ENCODE measurements at regions not wholly inside any gene's neighbourhood (a gene's known extent, or its start where the extent isn't known, plus 50 kb on each side); places are given as distances from the start of the nearest gene placed in this dataset.

- TF ChIP-seq PREB (CRISPR knock-in tag; IDR thresholded peaks at IDR 0.05; ENCODE audit: borderline replicate concordance) (no peak), CTCF (IDR thresholded peaks at IDR 0.05) (no peak), ZNF121 (CRISPR knock-in tag; IDR thresholded peaks at IDR 0.05) (no peak), IRF2 (CRISPR knock-in tag; IDR thresholded peaks at IDR 0.05; ENCODE audit: borderline replicate concordance, low read depth) (no peak), GRHL2 (CRISPR knock-in tag; IDR thresholded peaks at IDR 0.05; ENCODE audit: insufficient replicate concordance, severe bottlenecking) (no peak), MAX (CRISPR knock-in tag; IDR thresholded peaks at IDR 0.05) (no peak), ZMAT4 (CRISPR knock-in tag; IDR thresholded peaks at IDR 0.05) (no peak), JUN (CRISPR knock-in tag; IDR thresholded peaks at IDR 0.05) (no peak), TCF7 (CRISPR knock-in tag; IDR thresholded peaks at IDR 0.05; ENCODE audit: low read depth) (no peak), FOXJ3 (CRISPR knock-in tag; IDR thresholded peaks at IDR 0.05; ENCODE audit: borderline replicate concordance) (no peak), USF2 (CRISPR knock-in tag; IDR thresholded peaks at IDR 0.05) (no peak), NFYB (CRISPR knock-in tag; conservative IDR thresholded peaks at IDR 0.05; ENCODE audit: low read depth) (no peak), ELF4 (CRISPR knock-in tag; IDR thresholded peaks at IDR 0.05; ENCODE audit: low read depth) (no peak), ATF2 (CRISPR knock-in tag; IDR thresholded peaks at IDR 0.05; ENCODE audit: borderline replicate concordance, low read depth) (no peak)
Measured at GRCh38 chr13:109431217-109431616, 355.2 kb downstream of the IRS2 start.
